ENCODE measurements at regions not wholly inside any gene's neighbourhood (a gene's known extent, or its start where the extent isn't known, plus 50 kb on each side); places are given as distances from the start of the nearest gene placed in this dataset.

DNA sequence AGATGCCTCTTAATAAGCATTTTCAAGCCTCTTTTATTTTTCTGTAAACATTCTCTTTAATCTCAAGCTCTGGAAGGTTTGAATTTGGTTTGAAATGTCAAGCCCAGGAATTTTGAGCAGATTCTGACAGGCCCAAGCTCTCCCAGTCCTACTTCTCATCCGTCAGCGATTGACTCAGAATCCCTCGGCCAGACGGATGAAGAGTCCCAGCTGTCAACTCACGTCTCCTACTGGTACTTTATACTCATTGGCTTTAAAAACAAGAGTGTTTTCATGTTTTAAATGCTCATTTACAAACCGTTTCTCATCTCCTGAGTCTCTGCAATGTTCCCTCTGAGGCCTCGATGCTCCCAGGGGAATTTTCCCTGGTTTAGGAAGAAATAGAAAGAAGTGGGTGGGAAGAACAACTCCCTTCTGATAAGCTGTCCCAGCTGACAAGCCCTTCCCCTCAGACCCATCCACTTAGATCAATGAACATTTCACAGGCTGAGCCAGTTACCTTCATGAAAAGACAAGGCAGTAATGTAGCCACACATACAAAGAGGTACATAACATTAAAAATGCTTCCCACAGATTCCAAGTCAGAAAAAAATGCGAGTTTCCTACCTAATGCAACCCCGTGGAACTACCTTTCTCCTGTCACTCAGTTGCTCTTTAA is 478.2 kb upstream of the DPH6 start:
- TF ChIP-seq, protein P1, sequence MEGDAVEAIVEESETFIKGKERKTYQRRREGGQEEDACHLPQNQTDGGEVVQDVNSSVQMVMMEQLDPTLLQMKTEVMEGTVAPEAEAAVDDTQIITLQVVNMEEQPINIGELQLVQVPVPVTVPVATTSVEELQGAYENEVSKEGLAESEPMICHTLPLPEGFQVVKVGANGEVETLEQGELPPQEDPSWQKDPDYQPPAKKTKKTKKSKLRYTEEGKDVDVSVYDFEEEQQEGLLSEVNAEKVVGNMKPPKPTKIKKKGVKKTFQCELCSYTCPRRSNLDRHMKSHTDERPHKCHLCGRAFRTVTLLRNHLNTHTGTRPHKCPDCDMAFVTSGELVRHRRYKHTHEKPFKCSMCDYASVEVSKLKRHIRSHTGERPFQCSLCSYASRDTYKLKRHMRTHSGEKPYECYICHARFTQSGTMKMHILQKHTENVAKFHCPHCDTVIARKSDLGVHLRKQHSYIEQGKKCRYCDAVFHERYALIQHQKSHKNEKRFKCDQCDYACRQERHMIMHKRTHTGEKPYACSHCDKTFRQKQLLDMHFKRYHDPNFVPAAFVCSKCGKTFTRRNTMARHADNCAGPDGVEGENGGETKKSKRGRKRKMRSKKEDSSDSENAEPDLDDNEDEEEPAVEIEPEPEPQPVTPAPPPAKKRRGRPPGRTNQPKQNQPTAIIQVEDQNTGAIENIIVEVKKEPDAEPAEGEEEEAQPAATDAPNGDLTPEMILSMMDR (conservative IDR thresholded peaks at IDR 0.05) = no peak
- TF ChIP-seq ZFX (IDR thresholded peaks at IDR 0.05) = no peak

Data from C4-2B (cell line).